ENCODE measurements at regions not wholly inside any gene's neighbourhood (a gene's known extent, or its start where the extent isn't known, plus 50 kb on each side); places are given as distances from the start of the nearest gene placed in this dataset.
"Not testable (repeated sequence)": the region's sequence is repeated elsewhere in the genome, so short reads cannot be mapped to it uniquely, and the experiment has no call there.

DNA sequence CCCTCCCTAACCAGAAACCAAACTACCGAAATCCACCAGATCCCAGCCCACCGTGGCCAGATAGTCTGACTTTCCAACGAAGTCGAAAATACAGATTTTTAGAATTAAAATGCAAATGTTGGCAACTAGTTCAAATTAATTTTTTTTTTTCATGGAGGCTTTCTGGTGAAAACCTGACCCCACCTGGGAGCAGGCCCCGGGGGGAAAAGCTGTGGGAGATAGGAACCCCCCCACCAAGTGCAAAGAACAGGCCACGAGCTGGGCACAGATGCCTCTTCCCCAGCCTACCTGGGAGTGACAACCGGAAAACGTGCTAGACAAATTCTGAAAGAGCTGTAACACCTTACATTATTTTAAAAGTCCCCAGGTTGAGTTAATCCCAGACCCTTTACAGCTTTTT lies 333.8 kb downstream of the PREX1 start:
- Histone ChIP-seq H3K4me3 (ENCODE audit: low read depth in 1 of 2, low read length in 2 of 2) (no peak overlapping the region), H3K9ac (ENCODE audit: low read depth, low read length) (no peak overlapping the region), H3K4me2 (ENCODE audit: insufficient read depth, low read length) (no peak overlapping the region), H3K36me3 (ENCODE audit: insufficient read depth, low read length) (no peaks in the 10 kb centered on the region), H4K20me1 (ENCODE audit: insufficient read depth, low read length) (no peaks in the 10 kb centered on the region), H3K27me3 (ENCODE audit: insufficient read depth, low read length, poor library complexity) (no peaks in the 10 kb centered on the region), H3K4me1 (ENCODE audit: insufficient read depth, low read length) (no peaks in the 10 kb centered on the region), H3K27ac (ENCODE audit: low read length) (no peak overlapping the region), H3K9me3 (ENCODE audit: insufficient read depth, low read length, severe bottlenecking) (no peaks in the 10 kb centered on the region), H3K79me2 (ENCODE audit: insufficient read depth, low read length) (no peaks in the 10 kb centered on the region), H2AFZ (ENCODE audit: low read depth, low read length) (no peak overlapping the region)
- TF ChIP-seq, protein P1, sequence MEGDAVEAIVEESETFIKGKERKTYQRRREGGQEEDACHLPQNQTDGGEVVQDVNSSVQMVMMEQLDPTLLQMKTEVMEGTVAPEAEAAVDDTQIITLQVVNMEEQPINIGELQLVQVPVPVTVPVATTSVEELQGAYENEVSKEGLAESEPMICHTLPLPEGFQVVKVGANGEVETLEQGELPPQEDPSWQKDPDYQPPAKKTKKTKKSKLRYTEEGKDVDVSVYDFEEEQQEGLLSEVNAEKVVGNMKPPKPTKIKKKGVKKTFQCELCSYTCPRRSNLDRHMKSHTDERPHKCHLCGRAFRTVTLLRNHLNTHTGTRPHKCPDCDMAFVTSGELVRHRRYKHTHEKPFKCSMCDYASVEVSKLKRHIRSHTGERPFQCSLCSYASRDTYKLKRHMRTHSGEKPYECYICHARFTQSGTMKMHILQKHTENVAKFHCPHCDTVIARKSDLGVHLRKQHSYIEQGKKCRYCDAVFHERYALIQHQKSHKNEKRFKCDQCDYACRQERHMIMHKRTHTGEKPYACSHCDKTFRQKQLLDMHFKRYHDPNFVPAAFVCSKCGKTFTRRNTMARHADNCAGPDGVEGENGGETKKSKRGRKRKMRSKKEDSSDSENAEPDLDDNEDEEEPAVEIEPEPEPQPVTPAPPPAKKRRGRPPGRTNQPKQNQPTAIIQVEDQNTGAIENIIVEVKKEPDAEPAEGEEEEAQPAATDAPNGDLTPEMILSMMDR (IDR thresholded peaks at IDR 0.05; ENCODE audit: borderline replicate concordance, extremely low read depth, low read length, poor library complexity, severe bottlenecking) = no peak
- no peak for TF ChIP-seq EZH2 (IDR thresholded peaks at IDR 0.05; ENCODE audit: borderline replicate concordance, low read depth, low read length, severe bottlenecking)
- no peak for ATAC-seq (ENCODE audit: insufficient read depth, low read depth)
- DNase-seq = no peak

DNA sequence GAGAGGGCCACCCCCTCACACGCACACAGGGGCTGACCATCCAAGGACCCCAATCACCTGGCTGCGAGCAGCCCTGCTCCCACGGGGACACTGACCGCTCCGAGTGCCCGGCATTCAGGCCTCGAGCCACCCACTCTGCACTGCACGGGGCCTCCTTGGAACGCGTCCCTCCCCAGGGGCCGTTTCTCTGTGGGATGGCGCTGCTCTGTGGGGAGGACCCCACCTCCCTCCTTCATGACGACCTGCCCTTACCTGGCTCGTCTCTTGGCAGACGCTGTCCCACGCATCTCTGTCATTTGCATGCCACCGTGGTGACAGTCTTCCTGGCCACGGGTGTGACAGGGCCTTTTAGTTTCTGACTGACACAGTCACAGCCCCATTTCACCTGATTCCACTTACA lies 334.5 kb downstream of the PREX1 start:
- not testable (repeated sequence) for H3K27ac ChIP-seq (ENCODE audit: low read length); H3K9me3 ChIP-seq (ENCODE audit: insufficient read depth, low read length, severe bottlenecking); H3K79me2 ChIP-seq (ENCODE audit: insufficient read depth, low read length); DNase-seq; H3K36me3 ChIP-seq (ENCODE audit: insufficient read depth, low read length); H3K4me2 ChIP-seq (ENCODE audit: insufficient read depth, low read length); H3K9ac ChIP-seq (ENCODE audit: low read depth, low read length); H3K27me3 ChIP-seq (ENCODE audit: insufficient read depth, low read length, poor library complexity); ATAC-seq (ENCODE audit: insufficient read depth, low read depth); H2AFZ ChIP-seq (ENCODE audit: low read depth, low read length); H3K4me3 ChIP-seq (ENCODE audit: low read depth in 1 of 2, low read length in 2 of 2); H3K4me1 ChIP-seq (ENCODE audit: insufficient read depth, low read length); H4K20me1 ChIP-seq (ENCODE audit: insufficient read depth, low read length)

GRCh38 chr20:48492715-48493070 lies 335.1 kb downstream of the PREX1 start:
- H3K9ac ChIP-seq (ENCODE audit: low read depth, low read length) = no peak overlapping the region
- H3K4me1 ChIP-seq (ENCODE audit: insufficient read depth, low read length) = no peaks in the 10 kb centered on the region
- H3K4me2 ChIP-seq (ENCODE audit: insufficient read depth, low read length) = no peak overlapping the region
- H3K4me3 ChIP-seq (ENCODE audit: low read depth in 1 of 2, low read length in 2 of 2) = no peak overlapping the region
- H3K79me2 ChIP-seq (ENCODE audit: insufficient read depth, low read length) = no peaks in the 10 kb centered on the region
- no peak overlapping the region for H3K27ac ChIP-seq (ENCODE audit: low read length)
- no peaks in the 10 kb centered on the region for H3K9me3 ChIP-seq (ENCODE audit: insufficient read depth, low read length, severe bottlenecking)
- TF ChIP-seq, protein P1 (IDR thresholded peaks at IDR 0.05; ENCODE audit: borderline replicate concordance, extremely low read depth, low read length, poor library complexity, severe bottlenecking) = no peak
- no peak for TF ChIP-seq EZH2 (IDR thresholded peaks at IDR 0.05; ENCODE audit: borderline replicate concordance, low read depth, low read length, severe bottlenecking)
- DNase-seq (no peak), ATAC-seq (ENCODE audit: insufficient read depth, low read depth) (no peak)
- H4K20me1 ChIP-seq (ENCODE audit: insufficient read depth, low read length) = no peaks in the 10 kb centered on the region
- H3K36me3 ChIP-seq (ENCODE audit: insufficient read depth, low read length) = no peaks in the 10 kb centered on the region
- no peak overlapping the region for H2AFZ ChIP-seq (ENCODE audit: low read depth, low read length)
- peaks cover 3% of the 10 kb centered on the region for H3K27me3 ChIP-seq (ENCODE audit: insufficient read depth, low read length, poor library complexity)

DNA sequence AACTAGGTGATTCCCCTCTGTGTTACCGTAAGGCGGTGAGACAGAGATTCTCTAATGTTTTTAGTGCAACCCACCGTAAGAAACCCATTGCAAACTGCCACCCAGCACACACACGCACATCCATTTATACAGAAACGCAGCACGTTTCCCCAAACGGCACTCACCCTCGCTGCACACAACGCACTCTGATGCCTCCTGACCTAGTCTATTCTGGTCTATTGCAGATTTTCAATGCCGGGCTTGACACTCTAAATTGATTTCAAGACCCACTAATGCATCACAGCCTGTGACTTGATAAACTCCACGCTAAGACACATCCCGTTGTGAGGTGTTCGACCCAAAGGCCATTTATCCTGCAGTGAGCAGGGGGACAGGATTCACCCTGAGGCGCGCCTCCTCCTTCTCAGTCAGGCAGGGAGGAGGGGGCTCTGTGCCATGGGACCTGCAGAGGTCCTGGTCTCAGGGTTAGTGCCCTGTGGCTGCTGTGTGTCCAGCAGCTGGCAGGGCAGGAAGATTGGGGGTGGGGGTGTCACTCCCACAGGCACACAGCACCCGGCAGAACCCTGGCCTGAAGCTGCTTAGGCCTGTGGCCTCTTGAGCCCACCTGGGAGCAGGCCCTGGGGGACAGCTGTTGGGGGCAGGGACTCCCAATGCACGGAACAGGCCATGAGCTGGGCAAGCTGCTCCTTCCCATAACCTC lies 335.6 kb downstream of the PREX1 start:
- Histone ChIP-seq H3K27me3 (ENCODE audit: insufficient read depth, low read length, poor library complexity) (peaks cover 8% of the 10 kb centered on the region), H3K4me1 (ENCODE audit: insufficient read depth, low read length) (no peaks in the 10 kb centered on the region), H3K9ac (ENCODE audit: low read depth, low read length) (no peak overlapping the region), H3K4me2 (ENCODE audit: insufficient read depth, low read length) (no peak overlapping the region), H3K79me2 (ENCODE audit: insufficient read depth, low read length) (no peaks in the 10 kb centered on the region), H3K9me3 (ENCODE audit: insufficient read depth, low read length, severe bottlenecking) (no peaks in the 10 kb centered on the region), H3K36me3 (ENCODE audit: insufficient read depth, low read length) (no peaks in the 10 kb centered on the region), H4K20me1 (ENCODE audit: insufficient read depth, low read length) (no peaks in the 10 kb centered on the region), H3K4me3 (ENCODE audit: low read depth in 1 of 2, low read length in 2 of 2) (no peak overlapping the region), H2AFZ (ENCODE audit: low read depth, low read length) (no peak overlapping the region), H3K27ac (ENCODE audit: low read length) (no peak overlapping the region)
- no peak for TF ChIP-seq EZH2 (IDR thresholded peaks at IDR 0.05; ENCODE audit: borderline replicate concordance, low read depth, low read length, severe bottlenecking)
- TF ChIP-seq, protein P1 (IDR thresholded peaks at IDR 0.05; ENCODE audit: borderline replicate concordance, extremely low read depth, low read length, poor library complexity, severe bottlenecking) = no peak
- ATAC-seq (ENCODE audit: insufficient read depth, low read depth) = no peak
- DNase-seq = no peak
